Brain microvascular endothelial cell (primary cell): ENCODE measurements at regions not wholly inside any gene's neighbourhood (a gene's known extent, or its start where the extent isn't known, plus 50 kb on each side); places are given as distances from the start of the nearest gene placed in this dataset.

ENCODE experiments used
- DNase-seq: peaks from one replicate; pipeline ENCODE4 v3.0.0-alpha.2; 2020
- H3K27ac ChIP-seq: fragments of 250-450 bp; sonication (Bioruptor Pico); 2 replicates; pipeline ENCODE4 v1.5.1; 2020; ENCODE audit warnings: mild to moderate bottlenecking, moderate library complexity
- H3K27me3 ChIP-seq: fragments of 250-450 bp; sonication (Bioruptor Pico); replicated peaks from 2 replicates; pipeline ENCODE4 v1.5.1; 2020; ENCODE audit warnings: mild to moderate bottlenecking
- H3K36me3 ChIP-seq: fragments of 250-450 bp; sonication (Bioruptor Pico); replicated peaks from 2 replicates; pipeline ENCODE4 v1.5.1; 2020; ENCODE audit warnings: mild to moderate bottlenecking
- H3K4me3 ChIP-seq: 2 replicates; pipeline ENCODE4 v1.5.1; 2011; ENCODE audit warnings: low read depth, mild to moderate bottlenecking, control low read depth, low read length, moderate library complexity
- in situ Hi-C: cut with HindIII; loops from 2 replicates; pipeline ENCODE4 v1.10.0; 2017; ENCODE audit warnings: low sequenced_read_pairs, low pct_ligation_motif_present
- TF ChIP-seq, protein P1 (sequence below): IDR thresholded peaks from 2 replicates; pipeline ENCODE4 v1.5.1; 2011; ENCODE audit warnings: low read depth, mild to moderate bottlenecking, moderate library complexity, low read length, control low read depth, inconsistent platforms; ENCODE audit errors: missing control alignments

GRCh38 chr2:5751873-5752482 is 59.8 kb downstream of the SOX11 start:
- in situ Hi-C loops, result no loop called here
- Histone ChIP-seq H3K27me3 (no peaks in the 10 kb centered on the region), H3K36me3 (no peaks in the 10 kb centered on the region), H3K4me3 (no peak overlapping the region), H3K27ac (no peak overlapping the region)
- TF ChIP-seq, protein P1, sequence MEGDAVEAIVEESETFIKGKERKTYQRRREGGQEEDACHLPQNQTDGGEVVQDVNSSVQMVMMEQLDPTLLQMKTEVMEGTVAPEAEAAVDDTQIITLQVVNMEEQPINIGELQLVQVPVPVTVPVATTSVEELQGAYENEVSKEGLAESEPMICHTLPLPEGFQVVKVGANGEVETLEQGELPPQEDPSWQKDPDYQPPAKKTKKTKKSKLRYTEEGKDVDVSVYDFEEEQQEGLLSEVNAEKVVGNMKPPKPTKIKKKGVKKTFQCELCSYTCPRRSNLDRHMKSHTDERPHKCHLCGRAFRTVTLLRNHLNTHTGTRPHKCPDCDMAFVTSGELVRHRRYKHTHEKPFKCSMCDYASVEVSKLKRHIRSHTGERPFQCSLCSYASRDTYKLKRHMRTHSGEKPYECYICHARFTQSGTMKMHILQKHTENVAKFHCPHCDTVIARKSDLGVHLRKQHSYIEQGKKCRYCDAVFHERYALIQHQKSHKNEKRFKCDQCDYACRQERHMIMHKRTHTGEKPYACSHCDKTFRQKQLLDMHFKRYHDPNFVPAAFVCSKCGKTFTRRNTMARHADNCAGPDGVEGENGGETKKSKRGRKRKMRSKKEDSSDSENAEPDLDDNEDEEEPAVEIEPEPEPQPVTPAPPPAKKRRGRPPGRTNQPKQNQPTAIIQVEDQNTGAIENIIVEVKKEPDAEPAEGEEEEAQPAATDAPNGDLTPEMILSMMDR, result no peak
- no peak for DNase-seq

DNA sequence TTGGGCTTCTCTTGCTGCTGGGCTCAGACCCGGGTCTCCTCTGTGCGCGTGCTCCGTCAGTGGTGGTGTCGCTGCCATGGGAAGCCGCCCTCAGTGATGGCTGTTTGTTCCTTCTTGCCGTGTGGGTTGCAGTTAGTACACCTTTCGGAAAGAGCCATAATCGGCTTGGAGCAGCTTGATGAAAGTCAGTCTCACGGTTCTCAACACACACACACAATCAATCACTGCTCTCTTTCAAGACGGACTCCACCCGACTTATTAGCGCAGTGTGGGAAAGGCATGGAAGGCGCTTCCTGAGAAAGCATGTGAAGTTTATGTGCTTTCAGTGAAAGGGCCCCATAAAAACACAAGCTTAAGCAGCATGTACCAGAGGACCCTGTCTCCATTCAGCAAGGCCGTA is 64.1 kb downstream of the SOX11 start:
- Histone ChIP-seq H3K36me3 (no peaks in the 10 kb centered on the region), H3K27me3 (no peaks in the 10 kb centered on the region), H3K27ac (no peak overlapping the region), H3K4me3 (no peak overlapping the region)
- in situ Hi-C loops, result no loop called here
- TF ChIP-seq, protein P1, result no peak
- DNase-seq, result no peak

DNA sequence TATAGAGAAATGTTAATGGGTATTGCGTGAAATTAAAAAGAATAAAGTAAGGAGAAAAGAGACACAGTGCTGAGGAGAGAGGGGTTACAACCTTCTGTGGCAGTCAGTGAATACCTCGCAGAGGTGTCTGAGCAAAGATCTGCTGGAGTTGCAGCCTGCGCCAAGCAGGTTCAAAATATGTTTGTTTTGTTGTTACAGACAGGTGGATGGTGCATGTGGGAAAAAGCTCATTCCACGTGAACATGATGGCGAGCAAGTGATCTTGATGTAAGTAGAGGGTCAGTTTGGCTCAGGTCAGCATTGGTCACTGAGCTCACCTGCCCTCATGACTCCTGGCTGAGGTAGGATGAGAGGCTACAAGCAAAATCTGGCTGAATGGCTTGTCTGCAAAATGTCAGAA is 66.2 kb downstream of the SOX11 start:
- H3K27ac ChIP-seq, result no peak overlapping the region
- DNase-seq, result no peak
- TF ChIP-seq, protein P1, result no peak
- H3K36me3 ChIP-seq, result no peaks in the 10 kb centered on the region
- no peaks in the 10 kb centered on the region for H3K27me3 ChIP-seq
- in situ Hi-C loops, result no loop called here
- no peak overlapping the region for H3K4me3 ChIP-seq

GRCh38 chr2:5759949-5760348 is 67.8 kb downstream of the SOX11 start:
- no peaks in the 10 kb centered on the region for H3K27me3 ChIP-seq
- in situ Hi-C loops, result no loop called here
- no peak for DNase-seq
- H3K36me3 ChIP-seq, result no peaks in the 10 kb centered on the region
- TF ChIP-seq, protein P1, result no peak
- H3K4me3 ChIP-seq, result no peak overlapping the region
- H3K27ac ChIP-seq, result no peak overlapping the region

DNA sequence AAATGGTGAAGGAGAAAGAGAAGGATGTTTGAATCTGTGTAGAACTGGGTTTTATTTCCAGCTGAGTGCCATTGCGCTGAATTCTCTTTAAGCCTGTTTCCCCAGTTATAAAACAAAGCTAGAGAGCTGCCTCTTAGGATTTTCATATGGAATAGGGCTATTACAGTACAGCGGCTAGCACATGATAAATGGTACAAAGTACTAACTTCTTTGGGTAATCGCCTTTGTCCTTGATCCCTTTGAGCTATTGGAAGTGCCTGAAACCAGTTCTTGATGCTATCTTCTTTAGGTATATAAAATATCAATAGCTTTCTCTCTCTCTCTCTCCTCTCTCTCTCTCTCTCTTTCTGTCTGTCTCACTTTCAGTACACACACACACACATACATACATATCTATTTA is 71.3 kb downstream of the SOX11 start:
- Histone ChIP-seq H3K4me3 (no peak overlapping the region), H3K27me3 (no peaks in the 10 kb centered on the region), H3K36me3 (no peaks in the 10 kb centered on the region), H3K27ac (no peak overlapping the region)
- DNase-seq, result no peak
- TF ChIP-seq, protein P1, result no peak
- in situ Hi-C loops, result no loop called here

DNA sequence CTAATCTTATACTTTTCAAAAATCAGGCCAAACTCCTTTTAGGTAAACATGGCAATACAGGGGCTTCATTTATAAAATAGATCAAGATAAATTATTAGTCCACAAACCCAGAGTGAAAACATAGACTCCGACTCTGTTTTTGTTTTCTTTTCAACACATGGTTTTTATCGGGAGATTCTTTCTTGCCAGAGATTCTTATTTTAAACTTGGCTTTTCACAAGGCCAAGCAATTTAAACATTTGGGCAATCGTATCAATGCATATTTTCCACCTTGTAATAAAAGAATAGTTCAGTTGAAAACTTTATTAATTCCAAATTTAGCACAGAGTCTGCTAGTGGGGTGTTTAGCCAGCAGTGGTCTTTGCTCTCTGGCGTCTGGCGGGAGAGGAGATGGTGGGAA is 71.9 kb downstream of the SOX11 start:
- H3K27ac ChIP-seq, result no peak overlapping the region
- H3K27me3 ChIP-seq, result no peaks in the 10 kb centered on the region
- H3K4me3 ChIP-seq, result no peak overlapping the region
- in situ Hi-C loops, result no loop called here
- H3K36me3 ChIP-seq, result no peaks in the 10 kb centered on the region
- no peak for DNase-seq
- TF ChIP-seq, protein P1, result no peak
